HG02938 (cell line): ENCODE measurements at regions not wholly inside any gene's neighbourhood (a gene's known extent, or its start where the extent isn't known, plus 50 kb on each side); places are given as distances from the start of the nearest gene placed in this dataset.
"Not testable (repeated sequence)": the region's sequence is repeated elsewhere in the genome, so short reads cannot be mapped to it uniquely, and the experiment has no call there.

Experiments used
- ATAC-seq: cut with Tn5 transposase; IDR thresholded peaks from one replicate; pipeline ENCODE4 v1.9.1; 2021; ENCODE audit warnings: mild to moderate bottlenecking, moderate library complexity; ENCODE audit not compliant: unreplicated experiment

- not testable (repeated sequence) for ATAC-seq
Measured at GRCh38 chr20:47845382-47845977, 60.2 kb upstream of the SULF2 start.

GRCh38 chr20:47844568-47844906 lies 59.3 kb upstream of the SULF2 start:
- not testable (repeated sequence) for ATAC-seq

GRCh38 chr20:47843886-47844567 lies 58.7 kb upstream of the SULF2 start:
- ATAC-seq = no peak

- ATAC-seq = not testable (repeated sequence)
Measured at GRCh38 chr20:47842950-47843349, 57.7 kb upstream of the SULF2 start.

GRCh38 chr20:47842004-47842403 lies 56.7 kb upstream of the SULF2 start:
- not testable (repeated sequence) for ATAC-seq

GRCh38 chr20:47836256-47836817 lies 51.1 kb upstream of the SULF2 start:
- not testable (repeated sequence) for ATAC-seq
